HEK293T (cell line): ENCODE measurements at regions not wholly inside any gene's neighbourhood (a gene's known extent, or its start where the extent isn't known, plus 50 kb on each side); places are given as distances from the start of the nearest gene placed in this dataset.

ENCODE experiments used
- CTCF ChIA-PET: fragments of 350-600 bp; formaldehyde crosslinking; extraction: SDS; loops from one replicate; lab custom pipeline; 2021; ENCODE audit warnings: antibody characterized with exemption, inconsistent platforms; lab: Yijun Ruan, JAX
- POLR2A ChIA-PET: fragments of 350-600 bp; formaldehyde crosslinking; extraction: SDS; loops from one replicate; lab custom pipeline; 2020; ENCODE audit warnings: antibody characterized with exemption, inconsistent platforms; lab: Yijun Ruan, JAX
- DNase-seq: peaks from one replicate; pipeline ENCODE4 v3.0.0; 2012; ENCODE audit warnings: mixed read lengths; ENCODE audit errors: extremely low spot score
- ARNT ChIP-seq: fragments of 450-650 bp; IDR thresholded peaks from 2 replicates; pipeline ENCODE4 v1.6.1; 2017; ENCODE audit warnings: mild to moderate bottlenecking
- BHLHE40 ChIP-seq: fragments of 450-650 bp; IDR thresholded peaks from 2 replicates; pipeline ENCODE4 v1.6.1; 2016; ENCODE audit warnings: mild to moderate bottlenecking, moderate library complexity, borderline replicate concordance
- CTBP1 ChIP-seq: fragments of 450-650 bp; IDR thresholded peaks from 2 replicates; pipeline ENCODE4 v1.6.1; 2016; ENCODE audit warnings: borderline replicate concordance
- ELF4 ChIP-seq: fragments of 450-650 bp; IDR thresholded peaks from 2 replicates; pipeline ENCODE4 v1.6.1; 2017; ENCODE audit warnings: antibody characterized with exemption
- FOXA1 ChIP-seq: fragments of 450-650 bp; IDR thresholded peaks from 2 replicates; pipeline ENCODE4 v1.6.1; 2016; ENCODE audit warnings: mild to moderate bottlenecking
- FOXK2 ChIP-seq: fragments of 450-650 bp; IDR thresholded peaks from 2 replicates; pipeline ENCODE4 v1.6.1; 2016; ENCODE audit warnings: mild to moderate bottlenecking
- FOXM1 ChIP-seq: fragments of 450-650 bp; IDR thresholded peaks from 2 replicates; pipeline ENCODE4 v1.6.1; 2017; ENCODE audit warnings: mild to moderate bottlenecking, borderline replicate concordance
- HDGF ChIP-seq: fragments of 450-650 bp; IDR thresholded peaks from 2 replicates; pipeline ENCODE4 v1.6.1; 2017; ENCODE audit warnings: antibody characterized with exemption, borderline replicate concordance
- L3MBTL2 ChIP-seq: fragments of 450-650 bp; conservative IDR thresholded peaks from 2 replicates; pipeline ENCODE4 v1.6.1; 2016; ENCODE audit warnings: mild to moderate bottlenecking
- LEF1 ChIP-seq: fragments of 450-650 bp; IDR thresholded peaks from 2 replicates; pipeline ENCODE4 v1.6.1; 2017; ENCODE audit warnings: mild to moderate bottlenecking, borderline replicate concordance
- NFRKB ChIP-seq: fragments of 450-650 bp; IDR thresholded peaks from 2 replicates; pipeline ENCODE4 v1.6.1; 2016; ENCODE audit warnings: mild to moderate bottlenecking, moderate library complexity
- SP1 ChIP-seq: fragments of 450-650 bp; IDR thresholded peaks from 2 replicates; pipeline ENCODE4 v1.6.1; 2017
- SUZ12 ChIP-seq: fragments of 450-650 bp; IDR thresholded peaks from 2 replicates; pipeline ENCODE4 v1.6.1; 2016; ENCODE audit warnings: mild to moderate bottlenecking
- TARDBP ChIP-seq: fragments of 450-650 bp; IDR thresholded peaks from 2 replicates; pipeline ENCODE4 v1.6.1; 2016
- ZNF384 ChIP-seq: fragments of 450-650 bp; IDR thresholded peaks from 2 replicates; pipeline ENCODE4 v1.6.1; 2016
- TF ChIP-seq, protein P1 (sequence below): fragments of 450-650 bp; IDR thresholded peaks from 2 replicates; pipeline ENCODE4 v1.6.1; 2016

DNA sequence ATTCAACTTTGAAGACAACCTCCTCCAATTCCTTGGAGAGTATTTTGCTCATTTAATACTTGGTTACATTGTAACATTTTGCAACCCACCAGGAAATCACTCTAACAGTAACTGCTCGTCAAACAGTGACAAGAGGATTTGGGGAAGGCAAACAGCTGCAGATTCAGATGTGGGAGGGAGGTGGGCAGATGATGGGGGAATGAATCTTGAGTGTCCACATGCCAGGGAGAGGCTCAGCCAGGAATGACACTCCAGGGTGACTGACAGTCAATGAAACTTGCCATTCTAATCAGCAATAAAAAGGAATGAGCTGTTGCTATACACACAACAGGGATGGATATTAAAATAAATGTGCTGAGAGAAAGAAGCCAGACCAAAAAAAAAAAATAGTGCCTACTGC is 97.7 kb upstream of the ANKRD55 start:
- DNase-seq, result no peak
- TF ChIP-seq HDGF (no peak), LEF1 (no peak), L3MBTL2 (no peak), BHLHE40 (no peak), NFRKB (no peak), ARNT (no peak), SUZ12 (no peak), ZNF384 (no peak), FOXA1 (no peak), CTBP1 (no peak), ELF4 (no peak), SP1 (no peak), FOXM1 (no peak), FOXK2 (no peak), TARDBP (no peak)
- TF ChIP-seq, protein P1, sequence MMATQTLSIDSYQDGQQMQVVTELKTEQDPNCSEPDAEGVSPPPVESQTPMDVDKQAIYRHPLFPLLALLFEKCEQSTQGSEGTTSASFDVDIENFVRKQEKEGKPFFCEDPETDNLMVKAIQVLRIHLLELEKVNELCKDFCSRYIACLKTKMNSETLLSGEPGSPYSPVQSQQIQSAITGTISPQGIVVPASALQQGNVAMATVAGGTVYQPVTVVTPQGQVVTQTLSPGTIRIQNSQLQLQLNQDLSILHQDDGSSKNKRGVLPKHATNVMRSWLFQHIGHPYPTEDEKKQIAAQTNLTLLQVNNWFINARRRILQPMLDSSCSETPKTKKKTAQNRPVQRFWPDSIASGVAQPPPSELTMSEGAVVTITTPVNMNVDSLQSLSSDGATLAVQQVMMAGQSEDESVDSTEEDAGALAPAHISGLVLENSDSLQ, result no peak
- ChIA-PET POLR2A (no interaction called here), CTCF (interaction anchor here (0.6 kb wide), 1 partner anchor 496 kb away, joined by 3 read pairs; no protein-coding TSS in a partner anchor)

DNA sequence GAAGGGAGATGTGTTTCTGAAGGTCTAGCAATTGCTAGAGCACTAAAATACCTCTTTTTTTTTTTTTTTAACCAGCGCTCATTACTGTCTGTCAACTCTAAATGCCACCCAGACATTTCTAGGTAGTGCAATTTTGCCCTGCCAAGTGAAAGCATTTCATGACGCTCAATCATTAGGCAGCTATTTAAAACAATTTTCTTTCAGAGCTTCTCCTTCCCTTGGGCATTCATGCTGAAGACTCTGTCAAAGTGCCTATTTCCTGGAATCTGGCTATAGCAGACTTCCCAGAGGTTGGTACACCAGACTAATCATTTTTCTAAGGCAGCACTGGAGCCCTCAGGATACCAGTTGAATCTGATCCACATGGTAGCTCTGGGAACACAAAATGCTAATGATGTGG is 97.0 kb upstream of the ANKRD55 start:
- ChIA-PET CTCF (interaction anchor here (0.6 kb wide), 2 partner anchors 160 to 497 kb away, joined by 3 read pairs; no protein-coding TSS in a partner anchor), POLR2A (no interaction called here)
- DNase-seq, result no peak
- TF ChIP-seq TARDBP (no peak), SP1 (no peak), NFRKB (no peak)

GRCh38 chr5:56329652-56330051 is 96.5 kb upstream of the ANKRD55 start:
- CTCF ChIA-PET, result interaction anchor here (0.6 kb wide), 1 partner anchor 160 kb away, joined by 3 read pairs; no protein-coding TSS in a partner anchor
- TF ChIP-seq LEF1, result no peak
- no peak for TF ChIP-seq HDGF
- TF ChIP-seq CTBP1, result no peak
- TF ChIP-seq, protein P1, result no peak
- no peak for TF ChIP-seq NFRKB
- TF ChIP-seq ZNF384, result no peak
- no peak for TF ChIP-seq SUZ12
- no peak for TF ChIP-seq TARDBP
- TF ChIP-seq ARNT, result no peak
- no peak for DNase-seq
- POLR2A ChIA-PET, result no interaction called here

- no peak for DNase-seq
- TF ChIP-seq, protein P1, result no peak
- TF ChIP-seq CTBP1, result no peak
- TF ChIP-seq HDGF, result no peak
- TF ChIP-seq SP1, result no peak
- TF ChIP-seq FOXM1, result no peak
- no peak for TF ChIP-seq FOXA1
- no peak for TF ChIP-seq BHLHE40
- TF ChIP-seq LEF1, result no peak
- TF ChIP-seq ZNF384, result no peak
- TF ChIP-seq TARDBP, result no peak
- no peak for TF ChIP-seq L3MBTL2
- TF ChIP-seq FOXK2, result no peak
- TF ChIP-seq ELF4, result no peak
- TF ChIP-seq NFRKB, result no peak
- TF ChIP-seq SUZ12, result no peak
- no peak for TF ChIP-seq ARNT
- ChIA-PET CTCF (interaction anchor here (1.7 kb wide), 1 partner anchor 12 kb away, joined by 3 read pairs; no protein-coding TSS in a partner anchor), POLR2A (no interaction called here)
Observed at GRCh38 chr5:56328753-56329560, 95.8 kb upstream of the ANKRD55 start.

DNA sequence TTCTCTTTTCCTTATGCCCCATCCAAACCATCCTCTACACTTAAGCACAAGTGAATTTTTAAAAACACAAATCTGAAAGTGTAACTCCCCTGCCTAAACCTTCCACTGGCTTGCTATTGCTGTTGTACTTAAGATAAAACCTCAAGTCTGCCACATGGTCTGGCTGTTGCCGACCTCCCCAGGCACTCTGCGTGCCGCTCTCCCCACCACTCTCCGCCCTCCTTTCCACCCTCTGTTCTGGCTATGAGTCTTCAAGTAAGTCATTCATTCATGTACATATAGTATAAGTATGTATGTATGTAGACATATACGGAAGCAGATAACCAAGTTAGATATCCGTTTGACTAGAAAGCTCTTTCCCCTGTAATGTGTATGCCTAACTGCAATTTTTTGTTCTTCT is 94.7 kb upstream of the ANKRD55 start:
- CTCF ChIA-PET, result interaction anchor here (1.7 kb wide), 1 partner anchor 11 kb away, joined by 3 read pairs; no protein-coding TSS in a partner anchor
- TF ChIP-seq NFRKB (no peak), LEF1 (no peak), HDGF (no peak), ARNT (no peak), FOXM1 (no peak), FOXA1 (no peak), ZNF384 (no peak), L3MBTL2 (no peak), ELF4 (no peak), SP1 (no peak), FOXK2 (no peak)
- TF ChIP-seq, protein P1, result no peak
- POLR2A ChIA-PET, result no interaction called here
- no peak for DNase-seq
